K562 (cell line): ENCODE measurements at regions not wholly inside any gene's neighbourhood (a gene's known extent, or its start where the extent isn't known, plus 50 kb on each side); places are given as distances from the start of the nearest gene placed in this dataset.

Experiments
- ATAC-seq: fragments of 200-7000 bp; cut with Tn5 transposase; 3 replicates; pipeline ENCODE4 v1.9.1; 2020; ENCODE audit warnings: moderate library complexity
- BruUV-seq: library from RNA; stranded (reverse); fragments of 400-500 nt; replicated peaks from 2 replicates; lab custom pipeline; 2021; lab: Mats Ljungman, UMichigan
- CTCF ChIA-PET: fragments of 300-600 bp; formaldehyde crosslinking; extraction: SDS; loops from one replicate; lab custom pipeline; 2021; ENCODE audit warnings: low intra/inter-chr PET ratio; lab: Yijun Ruan, JAX
- POLR2A ChIA-PET: fragments of 300-600, 350-650 bp; sonication (Branson Sonifier 250); formaldehyde crosslinking; extraction: SDS; loops from one replicate; lab custom pipeline; 2021; ENCODE audit warnings: antibody characterized with exemption, inconsistent platforms; lab: Yijun Ruan, JAX
- DNase-seq, 4 experiments: peaks; one replicate each; pipeline versions ENCODE4 v3.0.0 to v3.0.0-alpha.2; 2011 to 2018; ENCODE audit warnings: low spot score in 3 of 4, mixed read lengths in 3 of 4; ENCODE audit errors: extremely low read depth in 1 of 4
- FAIRE-seq: peaks from 2 replicates; lab custom pipeline; 2011; peaks lifted over from hg19 to GRCh38; lab: Jason Lieb, UNC
- H2AFZ ChIP-seq: 2 replicates; pipeline ENCODE4 v1.6.0; 2011; ENCODE audit warnings: low read depth, low read length, control low read depth, inconsistent platforms
- H3K27ac ChIP-seq: fragments of 200-600 bp; 3 replicates; pipeline ENCODE4 v1.8.0; 2011; ENCODE audit warnings: low read depth, mild to moderate bottlenecking, control low read depth, inconsistent platforms, low read length, moderate library complexity, mixed read lengths; ENCODE audit errors: extremely low read depth
- H3K27me3 ChIP-seq, 2 experiments: fragments of 300-600 bp in 1 of 2; 2 replicates in 1 of 2; 3 replicates in 1 of 2; pipeline versions ENCODE4 v1.6.0 to v1.8.0; 2011; ENCODE audit warnings: inconsistent platforms in 2 of 2, low read length in 2 of 2, mild to moderate bottlenecking in 1 of 2, mixed read lengths in 1 of 2, moderate library complexity in 1 of 2; ENCODE audit not compliant: control insufficient read depth in 2 of 2, insufficient read depth in 2 of 2
- H3K36me3 ChIP-seq: fragments of 300-600 bp; 3 replicates; pipeline ENCODE4 v1.8.0; 2011; ENCODE audit warnings: mild to moderate bottlenecking, low read length, inconsistent platforms; ENCODE audit not compliant: control insufficient read depth, insufficient read depth
- H3K4me1 ChIP-seq, 2 experiments: fragments of 200-600 bp in 1 of 2; replicated peaks in 1 of 2; 2 replicates in 1 of 2; 3 replicates in 1 of 2; pipeline versions ENCODE4 v1.5.1 to v1.8.0; 2011; ENCODE audit warnings: inconsistent platforms in 2 of 2, low read length in 2 of 2, mild to moderate bottlenecking in 1 of 2, mixed read lengths in 1 of 2, moderate library complexity in 1 of 2; ENCODE audit not compliant: control insufficient read depth in 2 of 2, insufficient read depth in 2 of 2
- H3K4me2 ChIP-seq: 2 replicates; pipeline ENCODE4 v1.6.1; 2011; ENCODE audit warnings: low read length, control low read depth, inconsistent platforms, mixed read lengths; ENCODE audit not compliant: insufficient read depth
- H3K4me3 ChIP-seq: fragments of 200-600 bp; sonication (generic), shearing (Covaris generic); 2 replicates; pipeline ENCODE4 v1.5.1; 2016; ENCODE audit warnings: control low read depth, inconsistent platforms
- H3K79me2 ChIP-seq: fragments of 200-600 bp; 3 replicates; pipeline ENCODE4 v1.8.0; 2011; ENCODE audit warnings: low read length, inconsistent platforms; ENCODE audit not compliant: control insufficient read depth, insufficient read depth
- H3K9ac ChIP-seq, 2 experiments: 2 replicates each; pipeline versions ENCODE4 v1.6.0 to v1.6.1; 2011; ENCODE audit warnings: low read depth in 2 of 2, low read length in 2 of 2, control low read depth in 1 of 2, inconsistent platforms in 1 of 2, mild to moderate bottlenecking in 1 of 2, mixed read lengths in 1 of 2; ENCODE audit not compliant: insufficient read depth in 1 of 2
- H3K9me1 ChIP-seq: one replicate; pipeline ENCODE4 v1.6.0; 2011; ENCODE audit warnings: inconsistent platforms, mild to moderate bottlenecking, low read length, moderate library complexity; ENCODE audit not compliant: control insufficient read depth, insufficient read depth
- H3K9me3 ChIP-seq: replicated peaks from 2 replicates; pipeline ENCODE4 v1.5.1; 2011; ENCODE audit warnings: low read depth, low read length, inconsistent platforms; ENCODE audit not compliant: control insufficient read depth, insufficient read depth
- H4K20me1 ChIP-seq: replicated peaks from 2 replicates; pipeline ENCODE4 v1.6.1; 2011; ENCODE audit warnings: low read length, inconsistent platforms, mixed read lengths; ENCODE audit not compliant: control insufficient read depth, insufficient read depth
- CTBP1 ChIP-seq: fragments of 450-650 bp; IDR thresholded peaks from 2 replicates; pipeline ENCODE4 v1.6.1; 2016; ENCODE audit warnings: borderline replicate concordance
- HCFC1 ChIP-seq: IDR thresholded peaks from 2 replicates; pipeline ENCODE4 v1.6.1; 2012; ENCODE audit warnings: low read depth, low read length, improper control_type of control experiment
- NFIC ChIP-seq: fragments of 450-650 bp; IDR thresholded peaks from 2 replicates; pipeline ENCODE4 v1.6.1; 2017; ENCODE audit warnings: mild to moderate bottlenecking, inconsistent platforms
- SAP30 ChIP-seq: fragments of 200-600 bp; sonication (generic); IDR thresholded peaks from 2 replicates; pipeline ENCODE4 v1.6.1; 2012; ENCODE audit warnings: borderline replicate concordance, low read depth, mild to moderate bottlenecking, moderate library complexity, low read length, control low read depth, inconsistent platforms; ENCODE audit not compliant: insufficient read depth, poor library complexity, severe bottlenecking
- ZNF561 ChIP-seq: fragments of 450-650 bp; formaldehyde crosslinking; conservative IDR thresholded peaks from 2 replicates; pipeline ENCODE4 v1.4.0; 2020; ENCODE audit warnings: mild to moderate bottlenecking, moderate library complexity
- ZNF699 ChIP-seq: fragments of 250-450 bp; sonication (Bioruptor Pico); IDR thresholded peaks from 2 replicates; pipeline ENCODE4 v1.8.0; 2021; ENCODE audit warnings: mild to moderate bottlenecking, moderate library complexity; ENCODE audit not compliant: insufficient replicate concordance
- ZNF830 ChIP-seq: fragments of 250-450 bp; sonication (Bioruptor Pico); IDR thresholded peaks from 2 replicates; pipeline ENCODE4 v1.5.0; 2021; ENCODE audit warnings: mild to moderate bottlenecking
- WGBS: fragments of 100-300 bp; shearing (Covaris generic); methylation state at CpG from one replicate; pipeline ENCODE4 v1.1.6; 2016; ENCODE audit warnings: low coverage, mixed read lengths; ENCODE audit not compliant: insufficient coverage; ENCODE audit errors: missing lambda C conversion rate; 5-methylcytosine and 5-hydroxymethylcytosine counted together
- in situ Hi-C: fragments of 300-500 bp; cut with MboI; formaldehyde crosslinking; loops from 4 replicates; pipeline ENCODE4 v1.15.0; 2018; ENCODE audit warnings: inconsistent platforms, mixed read lengths
- intact Hi-C: fragments of 100-400 bp; cut with micrococcal nuclease; formaldehyde crosslinking; loops from 2 replicates; pipeline ENCODE4 v1.14.2; 2022
- TF ChIP-seq, protein P1 (sequence below), 2 experiments: IDR thresholded peaks; 2 replicates each; pipeline ENCODE4 v1.6.1; 2011; ENCODE audit warnings: borderline replicate concordance in 1 of 2, control low read depth in 1 of 2, low read depth in 1 of 2, low read length in 1 of 2, mild to moderate bottlenecking in 1 of 2, mixed read lengths in 1 of 2, moderate library complexity in 1 of 2; ENCODE audit not compliant: insufficient read depth in 1 of 2, insufficient read length in 1 of 2, poor library complexity in 1 of 2, severe bottlenecking in 1 of 2; ENCODE audit errors: extremely low read depth in 1 of 2

- in situ Hi-C loops, result no loop called here
- FAIRE-seq, result no peak
- intact Hi-C loops, result no loop called here
- H3K27me3 ChIP-seq, result peaks cover 2 to 4% of the 10 kb centered on the region in 2 experiments; a peak in 1 of 5 replicates
- H3K27ac ChIP-seq, result no peak overlapping the region
- H3K36me3 ChIP-seq, result no peaks in the 10 kb centered on the region
- ATAC-seq, result no peak
- 2% methylated on average over 4 of the region's 4 CpGs for WGBS
- no TSS peak for BruUV-seq
- no peaks in the 10 kb centered on the region; the same call in 1 of the 2 replicates for H3K9me3 ChIP-seq
- ChIA-PET POLR2A (no interaction called here), CTCF (no interaction called here)
- H3K9ac ChIP-seq, result no peak overlapping the region
- no peaks in the 10 kb centered on the region for H3K9me1 ChIP-seq
- no peaks in the 10 kb centered on the region for H3K4me1 ChIP-seq
- DNase-seq, result no peak
- no peaks in the 10 kb centered on the region for H4K20me1 ChIP-seq
- TF ChIP-seq NFIC, result no peak
- TF ChIP-seq ZNF699, result no peak
- no peak for TF ChIP-seq CTBP1
- TF ChIP-seq, protein P1, sequence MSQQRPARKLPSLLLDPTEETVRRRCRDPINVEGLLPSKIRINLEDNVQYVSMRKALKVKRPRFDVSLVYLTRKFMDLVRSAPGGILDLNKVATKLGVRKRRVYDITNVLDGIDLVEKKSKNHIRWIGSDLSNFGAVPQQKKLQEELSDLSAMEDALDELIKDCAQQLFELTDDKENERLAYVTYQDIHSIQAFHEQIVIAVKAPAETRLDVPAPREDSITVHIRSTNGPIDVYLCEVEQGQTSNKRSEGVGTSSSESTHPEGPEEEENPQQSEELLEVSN (IDR thresholded peaks at IDR 0.05; ENCODE audit: borderline replicate concordance in 1 of 2, extremely low read depth in 1 of 2, insufficient read depth in 1 of 2, insufficient read length in 1 of 2, low read depth in 1 of 2, low read length in 1 of 2, poor library complexity in 1 of 2, severe bottlenecking in 1 of 2), result no peak
- TF ChIP-seq ZNF830 (CRISPR knock-in tag), result no peak
- TF ChIP-seq ZNF561 (CRISPR knock-in tag), result no peak
- no peak for TF ChIP-seq SAP30
- no peak for TF ChIP-seq HCFC1
- H3K4me3 ChIP-seq, result no peak overlapping the region
- H3K79me2 ChIP-seq, result no peaks in the 10 kb centered on the region
- H2AFZ ChIP-seq, result no peak overlapping the region
- no peak overlapping the region for H3K4me2 ChIP-seq
Measured at GRCh38 chr6:105460860-105461259, 58.0 kb upstream of the PREP start.
